ENCODE measurements at regions not wholly inside any gene's neighbourhood (a gene's known extent, or its start where the extent isn't known, plus 50 kb on each side); places are given as distances from the start of the nearest gene placed in this dataset.

DNA sequence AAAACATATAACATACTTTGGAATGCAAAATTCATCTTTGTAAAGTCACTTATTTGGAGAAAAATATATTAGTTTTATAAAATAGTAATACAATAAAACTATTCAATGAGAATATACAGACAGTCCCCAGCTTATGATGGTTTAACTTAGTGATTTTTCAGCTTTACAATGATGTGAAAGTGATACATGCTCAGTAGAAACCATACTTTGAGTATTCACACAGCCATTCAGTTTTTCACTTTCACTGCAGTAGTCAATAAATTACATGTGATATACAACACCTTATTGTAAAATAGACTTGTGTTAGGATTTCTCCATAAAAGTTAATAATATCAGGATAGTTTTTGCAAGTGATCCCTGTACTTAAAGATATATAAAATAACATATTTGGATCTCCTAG is 436.0 kb downstream of the CENPC start:
- TF ChIP-seq, protein P1, sequence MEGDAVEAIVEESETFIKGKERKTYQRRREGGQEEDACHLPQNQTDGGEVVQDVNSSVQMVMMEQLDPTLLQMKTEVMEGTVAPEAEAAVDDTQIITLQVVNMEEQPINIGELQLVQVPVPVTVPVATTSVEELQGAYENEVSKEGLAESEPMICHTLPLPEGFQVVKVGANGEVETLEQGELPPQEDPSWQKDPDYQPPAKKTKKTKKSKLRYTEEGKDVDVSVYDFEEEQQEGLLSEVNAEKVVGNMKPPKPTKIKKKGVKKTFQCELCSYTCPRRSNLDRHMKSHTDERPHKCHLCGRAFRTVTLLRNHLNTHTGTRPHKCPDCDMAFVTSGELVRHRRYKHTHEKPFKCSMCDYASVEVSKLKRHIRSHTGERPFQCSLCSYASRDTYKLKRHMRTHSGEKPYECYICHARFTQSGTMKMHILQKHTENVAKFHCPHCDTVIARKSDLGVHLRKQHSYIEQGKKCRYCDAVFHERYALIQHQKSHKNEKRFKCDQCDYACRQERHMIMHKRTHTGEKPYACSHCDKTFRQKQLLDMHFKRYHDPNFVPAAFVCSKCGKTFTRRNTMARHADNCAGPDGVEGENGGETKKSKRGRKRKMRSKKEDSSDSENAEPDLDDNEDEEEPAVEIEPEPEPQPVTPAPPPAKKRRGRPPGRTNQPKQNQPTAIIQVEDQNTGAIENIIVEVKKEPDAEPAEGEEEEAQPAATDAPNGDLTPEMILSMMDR (conservative IDR thresholded peaks at IDR 0.05; ENCODE audit: low read length): no peak
- no peak for TF ChIP-seq EZH2phosphoT487 (IDR thresholded peaks at IDR 0.05; ENCODE audit: borderline replicate concordance)
